HUDEP-2 (cell line): ENCODE measurements at regions not wholly inside any gene's neighbourhood (a gene's known extent, or its start where the extent isn't known, plus 50 kb on each side); places are given as distances from the start of the nearest gene placed in this dataset.
"Not testable (repeated sequence)": the region's sequence is repeated elsewhere in the genome, so short reads cannot be mapped to it uniquely, and the experiment has no call there.

ENCODE experiments used
- DNase-seq, 76 experiments: peaks; one replicate each; lab custom pipeline; 2025; ENCODE audit not compliant: unreplicated experiment in 76 of 76; lab: John Stamatoyannopoulos, UW

DNA sequence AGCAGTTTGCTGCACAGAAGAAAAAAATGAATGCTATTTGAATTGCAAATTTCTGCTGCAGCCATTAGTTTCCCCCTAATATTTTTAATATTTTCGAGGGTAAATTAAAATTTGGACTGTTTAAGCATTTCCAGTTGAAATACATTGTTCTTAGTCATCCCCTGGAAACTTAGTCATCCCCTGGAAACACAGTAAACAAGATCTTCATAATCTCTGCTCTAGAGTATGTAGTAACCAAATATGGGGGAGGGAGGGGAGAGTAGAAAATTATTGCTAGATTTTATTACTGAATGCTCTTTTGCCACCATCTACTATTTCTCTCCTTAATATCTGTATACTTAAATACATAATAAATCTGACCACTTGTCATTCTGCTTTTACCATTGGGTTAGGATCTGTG lies 1053.3 kb downstream of the SORCS1 start:
- no peak for DNase-seq

GRCh38 chr10:106107706-106108105 lies 1056.8 kb downstream of the SORCS1 start:
- no peak for DNase-seq

DNA sequence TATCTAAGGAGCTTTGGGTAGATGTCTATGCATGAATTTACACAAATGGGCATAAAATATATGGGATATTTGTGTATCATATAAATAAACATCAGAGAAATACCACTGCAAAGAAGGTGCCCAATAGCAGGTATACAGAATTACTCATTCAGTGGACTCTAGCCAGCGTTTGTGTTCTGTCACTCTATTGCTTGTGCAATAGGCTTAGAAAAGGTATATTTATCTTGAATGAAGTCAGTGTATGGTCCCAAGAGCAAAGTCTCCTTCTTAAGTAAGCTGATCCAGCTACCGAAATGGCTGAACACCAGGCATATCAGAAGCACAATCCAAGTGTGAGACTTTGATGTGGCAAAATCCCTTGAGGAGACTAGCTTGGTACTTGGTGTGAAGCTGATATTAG lies 1058.4 kb downstream of the SORCS1 start:
- no peak for DNase-seq

DNA sequence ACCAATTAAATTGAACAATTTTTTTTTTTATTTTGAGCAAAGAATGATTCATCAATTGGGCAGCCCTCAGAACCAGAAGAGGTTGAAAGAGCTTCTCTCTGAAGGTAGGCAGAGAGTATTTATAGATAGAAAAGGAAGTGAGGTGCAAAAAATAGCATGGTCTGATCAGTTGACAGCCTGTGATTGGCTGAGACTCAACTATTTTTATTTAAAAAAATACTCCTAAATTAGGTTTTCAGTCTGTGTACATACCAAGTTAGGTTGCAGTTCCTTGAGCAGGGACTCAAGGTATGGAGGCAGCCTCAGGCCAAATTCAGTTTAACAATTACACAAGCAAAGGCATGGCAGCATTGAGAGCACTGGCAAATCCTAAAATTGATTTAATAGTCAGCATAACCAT lies 1074.7 kb downstream of the SORCS1 start:
- no peak for DNase-seq

GRCh38 chr10:106086391-106086790 lies 1078.1 kb downstream of the SORCS1 start:
- no peak for DNase-seq

DNA sequence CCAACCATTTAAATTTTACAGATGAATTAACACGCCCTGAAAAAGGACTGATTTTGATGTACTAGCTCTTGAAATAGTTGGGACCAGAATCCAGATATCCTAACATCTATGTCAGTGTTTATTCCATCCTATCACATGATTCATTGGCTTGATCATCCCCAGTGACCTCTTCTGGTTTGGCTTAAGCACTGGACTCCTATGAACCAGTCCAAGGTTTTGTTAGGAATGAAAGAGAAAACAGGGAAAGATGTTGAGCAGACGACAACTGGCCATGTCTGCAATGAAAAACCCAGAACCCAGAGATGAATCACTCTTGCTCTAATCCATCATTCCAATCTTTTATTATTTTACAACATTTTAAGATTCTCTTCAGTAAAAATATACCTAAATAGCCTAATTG lies 1080.9 kb downstream of the SORCS1 start:
- no peak for DNase-seq

- DNase-seq, result no peak
Measured at GRCh38 chr10:106082865-106083264, 1081.6 kb downstream of the SORCS1 start.

GRCh38 chr10:106078895-106079576 lies 1085.5 kb downstream of the SORCS1 start:
- no peak for DNase-seq

DNA sequence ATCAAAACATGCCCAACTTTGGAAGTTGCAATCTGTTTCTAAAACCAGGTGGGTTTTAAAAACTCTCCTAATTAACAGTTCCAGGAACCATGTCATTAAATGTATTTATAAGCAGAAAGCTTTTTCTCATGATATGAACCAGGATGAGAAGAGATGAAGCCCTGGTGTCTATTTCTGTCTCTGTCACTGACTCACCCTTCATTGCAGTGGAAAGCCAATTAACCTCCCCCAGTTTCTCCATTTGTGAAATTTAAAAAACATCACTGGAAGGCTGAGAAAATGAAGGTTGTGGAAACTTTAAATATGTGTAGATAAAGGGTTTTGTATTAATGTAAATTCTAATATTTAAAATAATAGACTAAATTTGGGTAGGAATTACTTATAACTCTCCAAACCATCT lies 1088.0 kb downstream of the SORCS1 start:
- DNase-seq, result no peak

DNA sequence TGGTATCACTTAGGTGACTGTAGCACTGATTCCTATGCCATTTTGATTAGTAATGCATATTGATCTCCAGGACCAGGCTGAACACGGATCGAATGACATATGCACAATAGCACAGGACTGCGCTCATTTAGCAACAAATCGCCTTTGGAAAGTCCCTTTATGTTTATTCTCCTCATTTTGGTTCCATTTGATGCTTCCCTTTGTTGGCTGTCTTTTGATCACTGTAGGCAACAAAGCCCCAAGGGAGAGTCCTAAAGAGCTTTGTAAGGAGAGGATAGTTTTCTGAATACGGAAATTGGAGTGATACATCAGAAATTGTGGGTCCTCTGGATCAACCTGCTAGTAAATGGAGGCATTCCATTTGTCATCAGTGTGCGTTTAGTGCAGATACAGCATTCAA lies 1111.4 kb downstream of the SORCS1 start:
- DNase-seq, result no peak

GRCh38 chr10:106044503-106044902 lies 1120.0 kb downstream of the SORCS1 start:
- no peak for DNase-seq

- DNase-seq, result no peak
Measured at GRCh38 chr10:106043863-106044262, 1120.6 kb downstream of the SORCS1 start.

GRCh38 chr10:106038246-106038645 lies 1126.3 kb downstream of the SORCS1 start:
- no peak for DNase-seq

DNA sequence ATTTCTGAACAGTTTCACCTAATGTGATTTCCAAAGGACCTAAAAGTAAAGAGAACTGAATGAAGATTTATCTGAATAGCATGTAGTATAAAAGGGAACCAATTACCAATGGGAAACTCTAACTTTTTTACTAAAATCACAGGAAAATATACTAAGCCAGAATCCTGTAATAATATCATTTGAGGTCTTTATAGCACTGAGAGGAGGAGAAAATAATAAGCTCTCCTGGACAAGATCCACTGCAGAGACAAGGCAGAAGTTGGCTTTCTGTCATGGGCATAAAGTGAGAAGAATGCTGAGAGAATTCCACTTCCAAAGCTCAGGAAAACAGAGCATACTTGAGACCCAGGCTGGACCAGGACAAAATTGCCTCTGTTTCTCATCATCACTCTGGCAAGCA lies 1131.4 kb downstream of the SORCS1 start:
- DNase-seq, result no peak

DNA sequence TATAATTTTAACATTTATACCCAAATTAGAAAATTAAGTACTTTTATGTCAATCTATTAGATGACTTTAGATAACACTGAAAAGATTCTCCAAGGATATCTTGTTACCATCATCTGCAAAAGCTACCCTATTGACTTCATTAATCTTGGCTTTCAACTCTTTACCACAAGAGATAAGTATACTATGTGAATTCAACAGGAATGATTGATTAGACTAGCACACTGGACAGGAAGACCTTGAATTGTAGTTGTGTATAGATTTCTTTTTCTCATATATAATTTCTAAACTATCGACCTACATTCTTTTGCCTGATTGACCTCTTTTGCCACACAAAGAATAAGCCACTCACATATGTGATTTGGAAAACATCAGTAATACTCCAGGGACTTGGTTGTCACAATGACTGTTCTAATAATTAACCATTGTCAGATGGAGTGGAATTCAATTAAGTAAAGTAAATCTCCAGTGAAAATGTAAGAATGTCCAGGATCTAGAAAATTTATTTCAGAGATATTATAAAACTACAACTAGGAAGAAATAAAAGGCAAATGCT lies 1132.0 kb downstream of the SORCS1 start:
- no peak for DNase-seq

- DNase-seq, result no peak
Measured at GRCh38 chr10:106027240-106027639, 1137.3 kb downstream of the SORCS1 start.

- no peak for DNase-seq
Measured at GRCh38 chr10:106025208-106025811, 1139.2 kb downstream of the SORCS1 start.

- DNase-seq, result no peak
Measured at GRCh38 chr10:106023329-106023728, 1141.2 kb downstream of the SORCS1 start.

DNA sequence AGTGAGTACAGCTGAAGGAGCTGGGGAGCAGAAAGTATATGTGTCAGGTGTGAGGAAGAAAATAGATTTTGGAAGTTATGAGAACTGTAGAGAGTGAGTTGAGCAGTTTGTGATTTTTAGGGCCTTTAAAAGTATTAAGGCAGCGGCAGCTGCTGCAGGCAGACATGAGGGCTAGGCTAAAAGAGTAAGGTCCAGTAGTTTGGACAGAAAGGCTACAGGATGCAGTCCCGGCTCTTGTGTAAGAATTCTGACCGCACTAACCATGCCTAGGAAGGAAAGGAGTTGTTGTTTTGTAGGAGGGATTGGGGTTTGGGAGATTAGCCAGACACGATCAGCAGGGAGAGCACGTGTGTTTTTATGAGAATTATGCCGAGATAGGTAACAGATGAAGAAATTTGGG lies 1144.9 kb downstream of the SORCS1 start:
- not testable (repeated sequence) for DNase-seq

GRCh38 chr10:106015369-106016199 lies 1148.9 kb downstream of the SORCS1 start:
- not testable (repeated sequence) for DNase-seq

GRCh38 chr10:106011250-106011649 lies 1153.3 kb downstream of the SORCS1 start:
- no peak for DNase-seq
